ENCODE measurements at regions not wholly inside any gene's neighbourhood (a gene's known extent, or its start where the extent isn't known, plus 50 kb on each side); places are given as distances from the start of the nearest gene placed in this dataset.

DNA sequence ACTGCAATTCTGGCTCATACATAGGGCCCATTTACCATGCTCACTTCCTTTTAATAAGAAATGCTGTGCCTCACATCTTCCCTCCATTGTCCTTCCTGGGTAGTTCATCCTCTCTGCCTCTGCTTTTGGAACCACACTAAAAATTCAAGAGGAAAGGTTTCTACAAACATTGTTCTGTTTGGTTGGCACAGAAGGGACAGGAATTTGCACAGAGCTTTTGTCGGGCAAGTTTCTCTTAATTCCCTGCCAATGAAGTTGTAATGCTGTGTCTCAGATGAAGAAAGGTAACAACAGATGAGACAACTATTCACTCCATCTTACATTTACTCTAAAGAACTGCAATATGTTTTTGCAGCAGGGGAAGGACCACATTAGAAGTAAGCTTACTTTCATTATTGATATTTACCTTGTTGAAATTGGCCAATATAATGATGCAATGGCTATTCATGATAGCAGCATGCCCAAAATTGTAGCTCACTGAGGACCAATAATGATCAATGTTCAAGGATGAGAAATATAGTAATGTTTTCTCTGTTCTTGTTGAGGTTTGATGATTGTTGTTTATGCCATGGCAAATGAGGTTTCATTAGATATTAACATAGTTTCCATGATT is 82.5 kb upstream of the HMHB1 start:
- H3K27me3 ChIP-seq (ENCODE audit: control insufficient read depth, insufficient read depth, low read length) = no peaks in the 10 kb centered on the region; the same call in 1 of the 2 replicates
- ATAC-seq (no peak), DNase-seq (ENCODE audit: low read depth, low spot score) (no peak)
- intact Hi-C loops (cut with micrococcal nuclease; ENCODE audit: unreplicated experiment) (no loop called here), in situ Hi-C loops (cut with HindIII; ENCODE audit: low pct_unique_long_range_greater_than_20kb, low sequenced_read_pairs) (no loop called here)
- no peaks in the 10 kb centered on the region for H3K36me3 ChIP-seq (ENCODE audit: control insufficient read depth, insufficient read depth, low read length)
- H3K27ac ChIP-seq (ENCODE audit: low read length) = no peak overlapping the region
- no TSS peak for BruUV-seq (replicated peaks)
- CTCF ChIA-PET = no interaction called here
- TF ChIP-seq SIN3A (IDR thresholded peaks at IDR 0.05; ENCODE audit: borderline replicate concordance, insufficient read depth, low read depth, low read length) (no peak), POLR2AphosphoS5 (IDR thresholded peaks at IDR 0.05; ENCODE audit: low read depth, low read length) (no peak), TCF7L2 (IDR thresholded peaks at IDR 0.05; ENCODE audit: low read depth, low read length) (no peak)
- TF ChIP-seq, protein P1, sequence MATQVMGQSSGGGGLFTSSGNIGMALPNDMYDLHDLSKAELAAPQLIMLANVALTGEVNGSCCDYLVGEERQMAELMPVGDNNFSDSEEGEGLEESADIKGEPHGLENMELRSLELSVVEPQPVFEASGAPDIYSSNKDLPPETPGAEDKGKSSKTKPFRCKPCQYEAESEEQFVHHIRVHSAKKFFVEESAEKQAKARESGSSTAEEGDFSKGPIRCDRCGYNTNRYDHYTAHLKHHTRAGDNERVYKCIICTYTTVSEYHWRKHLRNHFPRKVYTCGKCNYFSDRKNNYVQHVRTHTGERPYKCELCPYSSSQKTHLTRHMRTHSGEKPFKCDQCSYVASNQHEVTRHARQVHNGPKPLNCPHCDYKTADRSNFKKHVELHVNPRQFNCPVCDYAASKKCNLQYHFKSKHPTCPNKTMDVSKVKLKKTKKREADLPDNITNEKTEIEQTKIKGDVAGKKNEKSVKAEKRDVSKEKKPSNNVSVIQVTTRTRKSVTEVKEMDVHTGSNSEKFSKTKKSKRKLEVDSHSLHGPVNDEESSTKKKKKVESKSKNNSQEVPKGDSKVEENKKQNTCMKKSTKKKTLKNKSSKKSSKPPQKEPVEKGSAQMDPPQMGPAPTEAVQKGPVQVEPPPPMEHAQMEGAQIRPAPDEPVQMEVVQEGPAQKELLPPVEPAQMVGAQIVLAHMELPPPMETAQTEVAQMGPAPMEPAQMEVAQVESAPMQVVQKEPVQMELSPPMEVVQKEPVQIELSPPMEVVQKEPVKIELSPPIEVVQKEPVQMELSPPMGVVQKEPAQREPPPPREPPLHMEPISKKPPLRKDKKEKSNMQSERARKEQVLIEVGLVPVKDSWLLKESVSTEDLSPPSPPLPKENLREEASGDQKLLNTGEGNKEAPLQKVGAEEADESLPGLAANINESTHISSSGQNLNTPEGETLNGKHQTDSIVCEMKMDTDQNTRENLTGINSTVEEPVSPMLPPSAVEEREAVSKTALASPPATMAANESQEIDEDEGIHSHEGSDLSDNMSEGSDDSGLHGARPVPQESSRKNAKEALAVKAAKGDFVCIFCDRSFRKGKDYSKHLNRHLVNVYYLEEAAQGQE (IDR thresholded peaks at IDR 0.05; ENCODE audit: insufficient read depth in 1 of 2, low read depth in 2 of 2, low read length in 1 of 2) = no peak
- TF ChIP-seq, protein P2, sequence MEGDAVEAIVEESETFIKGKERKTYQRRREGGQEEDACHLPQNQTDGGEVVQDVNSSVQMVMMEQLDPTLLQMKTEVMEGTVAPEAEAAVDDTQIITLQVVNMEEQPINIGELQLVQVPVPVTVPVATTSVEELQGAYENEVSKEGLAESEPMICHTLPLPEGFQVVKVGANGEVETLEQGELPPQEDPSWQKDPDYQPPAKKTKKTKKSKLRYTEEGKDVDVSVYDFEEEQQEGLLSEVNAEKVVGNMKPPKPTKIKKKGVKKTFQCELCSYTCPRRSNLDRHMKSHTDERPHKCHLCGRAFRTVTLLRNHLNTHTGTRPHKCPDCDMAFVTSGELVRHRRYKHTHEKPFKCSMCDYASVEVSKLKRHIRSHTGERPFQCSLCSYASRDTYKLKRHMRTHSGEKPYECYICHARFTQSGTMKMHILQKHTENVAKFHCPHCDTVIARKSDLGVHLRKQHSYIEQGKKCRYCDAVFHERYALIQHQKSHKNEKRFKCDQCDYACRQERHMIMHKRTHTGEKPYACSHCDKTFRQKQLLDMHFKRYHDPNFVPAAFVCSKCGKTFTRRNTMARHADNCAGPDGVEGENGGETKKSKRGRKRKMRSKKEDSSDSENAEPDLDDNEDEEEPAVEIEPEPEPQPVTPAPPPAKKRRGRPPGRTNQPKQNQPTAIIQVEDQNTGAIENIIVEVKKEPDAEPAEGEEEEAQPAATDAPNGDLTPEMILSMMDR (IDR thresholded peaks at IDR 0.05) = no peak
- no peaks in the 10 kb centered on the region for H3K9me3 ChIP-seq (ENCODE audit: control insufficient read depth, insufficient read depth, low read depth, low read length)
- POLR2A ChIA-PET = interaction anchor here (0.6 kb wide), 1 partner anchor 66 kb away, joined by 12 read pairs; no protein-coding TSS in a partner anchor
- H3K4me3 ChIP-seq (ENCODE audit: low read depth in 2 of 2, low read length in 2 of 2) = no peak overlapping the region
- no peaks in the 10 kb centered on the region for H3K4me1 ChIP-seq (ENCODE audit: control insufficient read depth, insufficient read depth, low read length)

DNA sequence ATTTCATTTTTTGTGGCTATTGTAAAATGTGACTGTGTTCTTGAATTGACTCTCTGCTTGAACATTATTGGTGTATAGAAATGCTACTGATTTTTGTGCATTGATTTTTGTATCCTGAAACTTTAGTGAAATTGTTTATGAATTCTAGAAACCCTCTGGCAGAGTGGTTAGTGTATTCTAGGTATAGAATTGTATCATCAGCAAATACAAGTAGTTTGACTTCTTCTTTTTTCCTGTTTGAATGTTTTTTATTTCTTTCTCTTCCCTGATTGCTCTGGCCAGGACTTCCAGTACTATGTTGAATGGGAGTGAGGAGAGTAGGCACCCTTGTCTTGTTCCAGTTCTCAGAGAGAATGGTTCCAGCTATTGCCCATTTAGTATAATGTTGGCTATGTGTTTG is 88.8 kb upstream of the HMHB1 start:
- Histone ChIP-seq H3K27ac (ENCODE audit: low read length) (no peak overlapping the region), H3K36me3 (ENCODE audit: control insufficient read depth, insufficient read depth, low read length) (no peaks in the 10 kb centered on the region), H3K4me3 (ENCODE audit: low read depth in 2 of 2, low read length in 2 of 2) (no peak overlapping the region), H3K27me3 (ENCODE audit: control insufficient read depth, insufficient read depth, low read length) (no peaks in the 10 kb centered on the region), H3K4me1 (ENCODE audit: control insufficient read depth, insufficient read depth, low read length) (no peaks in the 10 kb centered on the region), H3K9me3 (ENCODE audit: control insufficient read depth, insufficient read depth, low read depth, low read length) (no peaks in the 10 kb centered on the region)
- no TSS peak for BruUV-seq (replicated peaks)
- TF ChIP-seq, protein P2 (IDR thresholded peaks at IDR 0.05) = no peak
- TF ChIP-seq, protein P1 (IDR thresholded peaks at IDR 0.05; ENCODE audit: insufficient read depth in 1 of 2, low read depth in 2 of 2, low read length in 1 of 2) = no peak
- TF ChIP-seq TCF7L2 (IDR thresholded peaks at IDR 0.05; ENCODE audit: low read depth, low read length) (no peak), SIN3A (IDR thresholded peaks at IDR 0.05; ENCODE audit: borderline replicate concordance, insufficient read depth, low read depth, low read length) (no peak), POLR2AphosphoS5 (IDR thresholded peaks at IDR 0.05; ENCODE audit: low read depth, low read length) (no peak)
- in situ Hi-C loops (cut with HindIII; ENCODE audit: low pct_unique_long_range_greater_than_20kb, low sequenced_read_pairs) = no loop called here
- intact Hi-C loops (cut with micrococcal nuclease; ENCODE audit: unreplicated experiment) = no loop called here
- ATAC-seq = no peak
- no peak for DNase-seq (ENCODE audit: low read depth, low spot score)
- POLR2A ChIA-PET = no interaction called here
- CTCF ChIA-PET = no interaction called here
